ENCODE measurements at regions not wholly inside any gene's neighbourhood (a gene's known extent, or its start where the extent isn't known, plus 50 kb on each side); places are given as distances from the start of the nearest gene placed in this dataset.

DNA sequence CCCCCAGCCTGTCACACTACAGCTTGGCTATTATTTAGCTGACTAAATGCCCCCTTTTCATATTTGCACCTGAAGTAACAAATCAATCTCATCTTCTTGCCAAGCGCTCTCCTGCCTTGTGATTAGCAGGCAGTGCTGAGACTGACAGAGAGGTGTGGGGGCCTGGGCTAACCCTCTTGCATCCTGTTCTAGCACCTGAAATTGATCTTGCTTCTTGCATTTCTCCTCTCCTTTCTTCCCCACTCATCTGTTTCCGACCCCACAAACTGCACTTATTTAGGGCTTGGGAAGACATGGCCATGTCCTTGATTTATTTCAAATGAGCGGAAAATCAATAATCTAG, 309.0 kb upstream of the PROK2 start:
- TF ChIP-seq EP300 (IDR thresholded peaks at IDR 0.05) (no peak), POLR2AphosphoS5 (IDR thresholded peaks at IDR 0.05) (no peak)
- TF ChIP-seq, protein P1, sequence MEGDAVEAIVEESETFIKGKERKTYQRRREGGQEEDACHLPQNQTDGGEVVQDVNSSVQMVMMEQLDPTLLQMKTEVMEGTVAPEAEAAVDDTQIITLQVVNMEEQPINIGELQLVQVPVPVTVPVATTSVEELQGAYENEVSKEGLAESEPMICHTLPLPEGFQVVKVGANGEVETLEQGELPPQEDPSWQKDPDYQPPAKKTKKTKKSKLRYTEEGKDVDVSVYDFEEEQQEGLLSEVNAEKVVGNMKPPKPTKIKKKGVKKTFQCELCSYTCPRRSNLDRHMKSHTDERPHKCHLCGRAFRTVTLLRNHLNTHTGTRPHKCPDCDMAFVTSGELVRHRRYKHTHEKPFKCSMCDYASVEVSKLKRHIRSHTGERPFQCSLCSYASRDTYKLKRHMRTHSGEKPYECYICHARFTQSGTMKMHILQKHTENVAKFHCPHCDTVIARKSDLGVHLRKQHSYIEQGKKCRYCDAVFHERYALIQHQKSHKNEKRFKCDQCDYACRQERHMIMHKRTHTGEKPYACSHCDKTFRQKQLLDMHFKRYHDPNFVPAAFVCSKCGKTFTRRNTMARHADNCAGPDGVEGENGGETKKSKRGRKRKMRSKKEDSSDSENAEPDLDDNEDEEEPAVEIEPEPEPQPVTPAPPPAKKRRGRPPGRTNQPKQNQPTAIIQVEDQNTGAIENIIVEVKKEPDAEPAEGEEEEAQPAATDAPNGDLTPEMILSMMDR (IDR thresholded peaks at IDR 0.05), result no peak

All from gastroesophageal sphincter (tissue), 3 donors.